Hematopoietic multipotent progenitor cell treated with erythropoietin and hydrocortisone succinate and interleukin-3 and kit ligand, for 8 days (in vitro differentiated cells): ENCODE measurements at regions not wholly inside any gene's neighbourhood (a gene's known extent, or its start where the extent isn't known, plus 50 kb on each side); places are given as distances from the start of the nearest gene placed in this dataset.
"Not testable (repeated sequence)": the region's sequence is repeated elsewhere in the genome, so short reads cannot be mapped to it uniquely, and the experiment has no call there.

Source experiments
- DNase-seq: peaks from one replicate; pipeline ENCODE4 v3.0.0-alpha.2; 2015

- no peak for DNase-seq
Measured at GRCh38 chr9:86600977-86601376, 246.8 kb upstream of the TUT7 start.

GRCh38 chr9:86600291-86600690 is 246.1 kb upstream of the TUT7 start:
- DNase-seq, result no peak

GRCh38 chr9:86599561-86599960 is 245.4 kb upstream of the TUT7 start:
- no peak for DNase-seq

- no peak for DNase-seq
Measured at GRCh38 chr9:86598411-86599239, 244.4 kb upstream of the TUT7 start.

- no peak for DNase-seq
Measured at GRCh38 chr9:86594724-86595123, 240.5 kb upstream of the TUT7 start.

GRCh38 chr9:86591472-86591871 is 237.3 kb upstream of the TUT7 start:
- no peak for DNase-seq

GRCh38 chr9:86589730-86590129 is 235.5 kb upstream of the TUT7 start:
- DNase-seq, result no peak

GRCh38 chr9:86589273-86589672 is 235.1 kb upstream of the TUT7 start:
- no peak for DNase-seq

- no peak for DNase-seq
Measured at GRCh38 chr9:86586144-86586494, 231.9 kb upstream of the TUT7 start.

- no peak for DNase-seq
Measured at GRCh38 chr9:86585422-86586143, 231.4 kb upstream of the TUT7 start.

- no peak for DNase-seq
Measured at GRCh38 chr9:86580688-86581087, 226.5 kb upstream of the TUT7 start.

GRCh38 chr9:86578722-86579121 is 224.5 kb upstream of the TUT7 start:
- DNase-seq, result no peak

GRCh38 chr9:86577420-86578333 is 223.5 kb upstream of the TUT7 start:
- DNase-seq, result no peak

- DNase-seq, result no peak
Measured at GRCh38 chr9:86575825-86576525, 221.8 kb upstream of the TUT7 start.

- no peak for DNase-seq
Measured at GRCh38 chr9:86575137-86575536, 220.9 kb upstream of the TUT7 start.

GRCh38 chr9:86573886-86574285 is 219.7 kb upstream of the TUT7 start:
- no peak for DNase-seq

GRCh38 chr9:86572904-86573303 is 218.7 kb upstream of the TUT7 start:
- no peak for DNase-seq

GRCh38 chr9:86565603-86566002 is 211.4 kb upstream of the TUT7 start:
- not testable (repeated sequence) for DNase-seq

- no peak for DNase-seq
Measured at GRCh38 chr9:86563936-86564335, 209.7 kb upstream of the TUT7 start.

- no peak for DNase-seq
Measured at GRCh38 chr9:86563350-86563749, 209.1 kb upstream of the TUT7 start.

- no peak for DNase-seq
Measured at GRCh38 chr9:86562691-86563090, 208.5 kb upstream of the TUT7 start.

GRCh38 chr9:86557918-86558317 is 203.7 kb upstream of the TUT7 start:
- no peak for DNase-seq
